ENCODE measurements at regions not wholly inside any gene's neighbourhood (a gene's known extent, or its start where the extent isn't known, plus 50 kb on each side); places are given as distances from the start of the nearest gene placed in this dataset.

- intact Hi-C loops (cut with micrococcal nuclease): no loop called here
- no peak for DNase-seq
- Mint-ChIP-seq H3K27ac (no peak overlapping the region), H3K4me3 (no peak overlapping the region), H3K27me3 (peaks cover 2% of the 10 kb centered on the region), H3K36me3 (ENCODE audit: low read depth) (no peaks in the 10 kb centered on the region), H3K4me1 (peaks cover 3% of the 10 kb centered on the region), H3K9me3 (no peaks in the 10 kb centered on the region)
Measured at GRCh38 chr4:11152684-11153083, 276.0 kb downstream of the HS3ST1 start.

GRCh38 chr4:11151500-11151899 lies 277.2 kb downstream of the HS3ST1 start:
- intact Hi-C loops (cut with micrococcal nuclease): no loop called here
- Mint-ChIP-seq H3K36me3 (ENCODE audit: low read depth) (no peaks in the 10 kb centered on the region), H3K27ac (no peak overlapping the region), H3K4me1 (peaks cover 3% of the 10 kb centered on the region), H3K27me3 (peaks cover 2% of the 10 kb centered on the region), H3K9me3 (no peaks in the 10 kb centered on the region), H3K4me3 (no peak overlapping the region)
- no peak for DNase-seq

DNA sequence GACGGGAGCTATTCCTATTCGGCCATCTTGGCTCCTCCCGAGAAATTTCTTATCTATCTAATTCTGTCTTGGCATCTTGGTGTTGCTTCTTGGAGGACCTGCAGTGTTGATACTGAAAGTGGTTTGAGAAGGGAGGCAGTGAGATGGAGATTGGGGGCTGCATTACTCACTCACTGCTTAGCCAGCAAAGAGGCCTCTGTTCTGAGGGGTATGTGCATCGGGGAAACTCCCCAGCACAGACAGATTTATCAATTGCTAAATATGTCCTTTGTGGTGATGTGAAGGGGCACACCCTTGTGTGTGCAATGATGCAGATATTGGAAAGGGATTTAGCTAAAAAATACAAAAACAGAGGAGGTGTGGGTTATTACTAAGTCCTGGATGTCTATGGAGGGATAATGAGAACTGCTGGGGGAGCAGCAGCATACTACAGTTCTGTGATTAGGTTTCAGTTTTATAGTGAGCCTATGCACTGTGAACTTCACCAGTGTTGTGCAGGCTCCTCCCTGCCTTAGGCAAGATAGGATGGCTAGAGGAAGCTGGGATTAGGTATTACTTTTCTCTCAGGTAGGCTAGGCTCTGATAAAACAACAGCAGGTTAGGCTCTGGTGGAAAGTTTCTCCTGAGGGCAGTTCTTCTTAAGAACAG lies 279.0 kb downstream of the HS3ST1 start:
- Mint-ChIP-seq H3K9me3 (no peaks in the 10 kb centered on the region), H3K27ac (no peak overlapping the region), H3K4me1 (peaks cover 3% of the 10 kb centered on the region), H3K27me3 (peaks cover 2% of the 10 kb centered on the region), H3K36me3 (ENCODE audit: low read depth) (no peaks in the 10 kb centered on the region), H3K4me3 (no peak overlapping the region)
- intact Hi-C loops (cut with micrococcal nuclease): no loop called here
- DNase-seq: no peak

- no peaks in the 10 kb centered on the region for H3K27me3 Mint-ChIP-seq
- H3K9me3 Mint-ChIP-seq: peaks cover 3% of the 10 kb centered on the region
- no peaks in the 10 kb centered on the region for H3K4me1 Mint-ChIP-seq
- intact Hi-C loops (cut with micrococcal nuclease): no loop called here
- no peak overlapping the region for H3K4me3 Mint-ChIP-seq
- no peak overlapping the region for H3K27ac Mint-ChIP-seq
- no peaks in the 10 kb centered on the region for H3K36me3 Mint-ChIP-seq (ENCODE audit: low read depth)
- no peak for DNase-seq
Measured at GRCh38 chr4:11139871-11140270, 288.8 kb downstream of the HS3ST1 start.

DNA sequence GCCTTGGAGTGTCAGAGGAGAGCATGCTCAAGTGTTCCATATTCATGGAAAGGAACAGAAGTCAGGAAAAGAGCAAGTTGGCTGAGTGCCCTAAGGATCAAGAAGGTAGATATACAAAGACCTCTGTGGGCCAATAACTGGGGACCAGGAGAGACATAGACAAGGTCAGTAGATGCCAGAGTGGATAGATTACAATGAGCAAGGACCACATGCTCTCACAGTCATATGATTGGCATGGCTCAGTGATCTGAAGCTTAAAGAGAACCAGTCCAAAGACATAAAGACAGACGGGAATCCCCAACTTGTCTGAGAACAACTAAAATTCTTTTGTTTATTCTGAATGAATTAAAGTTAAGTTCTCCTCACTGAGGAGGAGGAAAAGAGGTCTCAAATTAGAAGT lies 289.7 kb downstream of the HS3ST1 start:
- DNase-seq: no peak
- Mint-ChIP-seq H3K4me3 (no peak overlapping the region), H3K27me3 (no peaks in the 10 kb centered on the region), H3K9me3 (peaks cover 3% of the 10 kb centered on the region), H3K27ac (no peak overlapping the region), H3K4me1 (no peaks in the 10 kb centered on the region), H3K36me3 (ENCODE audit: low read depth) (no peaks in the 10 kb centered on the region)
- intact Hi-C loops (cut with micrococcal nuclease): no loop called here

DNA sequence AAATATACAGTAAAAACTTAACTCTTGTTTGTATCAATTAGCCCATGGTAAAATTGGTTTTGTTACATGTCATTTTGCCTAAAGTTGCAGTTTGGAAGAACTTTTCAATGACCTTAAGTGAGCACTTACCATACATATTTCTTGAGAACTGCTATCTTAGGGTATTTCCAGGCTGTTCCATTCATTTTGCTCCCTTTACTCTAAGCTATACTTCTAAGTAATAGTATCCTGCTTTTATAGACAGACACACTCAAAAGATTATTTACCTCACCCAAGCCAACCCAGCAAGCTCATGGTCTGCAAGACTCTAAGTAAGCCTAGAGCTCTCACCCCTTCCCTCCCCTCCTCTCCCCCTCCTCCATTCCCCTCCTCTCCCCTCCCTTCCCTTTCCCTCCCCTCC lies 294.0 kb downstream of the HS3ST1 start:
- DNase-seq: no peak
- Mint-ChIP-seq H3K9me3 (peaks cover 3% of the 10 kb centered on the region), H3K36me3 (ENCODE audit: low read depth) (no peaks in the 10 kb centered on the region), H3K4me1 (no peaks in the 10 kb centered on the region), H3K27ac (no peak overlapping the region), H3K27me3 (no peaks in the 10 kb centered on the region), H3K4me3 (no peak overlapping the region)
- intact Hi-C loops (cut with micrococcal nuclease): no loop called here

DNA sequence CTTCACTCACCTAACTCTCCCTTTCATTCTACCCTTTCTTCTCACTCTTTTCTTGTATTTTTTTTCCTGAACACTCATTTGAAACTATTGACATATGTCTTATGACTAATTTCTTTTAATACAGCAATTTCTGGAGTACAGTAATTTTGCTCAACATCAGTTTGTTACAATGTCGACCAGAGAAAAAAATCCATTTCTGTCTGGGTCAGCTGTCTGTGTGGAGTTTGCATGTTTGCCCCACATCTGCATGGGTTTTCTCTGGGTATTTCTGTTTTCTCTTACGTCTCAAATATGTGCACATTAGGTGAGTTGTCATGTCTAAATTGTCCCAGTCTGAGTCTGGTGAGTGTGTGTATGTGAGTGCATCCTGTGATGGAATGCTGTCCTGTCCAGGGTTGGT lies 294.8 kb downstream of the HS3ST1 start:
- no peaks in the 10 kb centered on the region for H3K9me3 Mint-ChIP-seq

GRCh38 chr4:11132478-11132877 lies 296.2 kb downstream of the HS3ST1 start:
- no peaks in the 10 kb centered on the region for H3K36me3 Mint-ChIP-seq (ENCODE audit: low read depth)
- DNase-seq: no peak
- H3K4me3 Mint-ChIP-seq: no peak overlapping the region
- no peaks in the 10 kb centered on the region for H3K9me3 Mint-ChIP-seq
- H3K27ac Mint-ChIP-seq: no peak overlapping the region
- no peaks in the 10 kb centered on the region for H3K27me3 Mint-ChIP-seq
- H3K4me1 Mint-ChIP-seq: no peaks in the 10 kb centered on the region
- intact Hi-C loops (cut with micrococcal nuclease): no loop called here

More for the DNA sequence above, 294.8 kb downstream of the HS3ST1 start:
- H3K36me3 Mint-ChIP-seq (ENCODE audit: low read depth): no peaks in the 10 kb centered on the region
- H3K4me1 Mint-ChIP-seq: no peaks in the 10 kb centered on the region
- H3K4me3 Mint-ChIP-seq: no peak overlapping the region
- intact Hi-C loops (cut with micrococcal nuclease): no loop called here
- no peaks in the 10 kb centered on the region for H3K27me3 Mint-ChIP-seq
- DNase-seq: no peak
- no peak overlapping the region for H3K27ac Mint-ChIP-seq

GRCh38 chr4:11131491-11131890 lies 297.2 kb downstream of the HS3ST1 start:
- intact Hi-C loops (cut with micrococcal nuclease): no loop called here
- no peak overlapping the region for H3K4me3 Mint-ChIP-seq
- no peak for DNase-seq
- no peaks in the 10 kb centered on the region for H3K27me3 Mint-ChIP-seq
- H3K4me1 Mint-ChIP-seq: no peaks in the 10 kb centered on the region
- no peaks in the 10 kb centered on the region for H3K9me3 Mint-ChIP-seq
- H3K36me3 Mint-ChIP-seq (ENCODE audit: low read depth): no peaks in the 10 kb centered on the region
- H3K27ac Mint-ChIP-seq: no peak overlapping the region

DNA sequence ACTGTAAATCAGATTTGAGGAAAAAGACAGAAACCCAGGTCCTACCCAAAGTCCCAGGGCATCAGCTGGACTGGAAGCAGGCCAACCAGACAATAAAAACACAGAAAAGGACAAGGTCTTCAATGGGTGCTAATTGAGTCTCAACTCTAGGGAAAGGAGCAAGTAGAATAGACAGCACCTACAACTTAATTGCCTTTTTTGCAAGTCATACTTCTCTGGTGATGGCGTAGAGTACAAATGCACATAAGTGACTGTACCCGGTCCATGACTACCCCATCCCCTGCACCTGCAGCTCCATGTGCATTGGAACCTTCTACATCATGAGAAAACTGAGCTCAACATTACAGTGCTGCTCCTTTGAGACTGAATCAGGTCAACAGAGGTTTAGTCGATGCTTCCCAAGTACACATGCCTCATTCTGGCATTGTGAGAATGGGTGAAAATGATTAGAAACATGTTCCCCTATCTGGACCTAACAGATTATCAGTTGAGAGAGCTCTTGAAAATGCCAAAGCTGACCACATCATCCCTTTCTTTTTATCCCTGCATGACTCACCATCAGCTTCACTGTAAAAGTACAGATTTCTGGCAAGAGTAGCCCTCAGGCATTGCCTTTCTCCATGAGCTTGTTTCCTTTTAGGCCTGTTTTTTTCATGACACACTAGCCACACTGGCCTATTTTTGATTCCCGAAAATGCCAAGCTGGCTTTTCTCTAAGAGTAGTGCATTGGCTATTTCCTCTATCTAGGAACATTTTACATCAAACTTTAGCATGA lies 298.3 kb downstream of the HS3ST1 start:
- Mint-ChIP-seq H3K9me3 (no peaks in the 10 kb centered on the region), H3K36me3 (ENCODE audit: low read depth) (no peaks in the 10 kb centered on the region), H3K4me1 (no peaks in the 10 kb centered on the region), H3K4me3 (no peak overlapping the region), H3K27me3 (no peaks in the 10 kb centered on the region), H3K27ac (no peak overlapping the region)
- intact Hi-C loops (cut with micrococcal nuclease): no loop called here
- no peak for DNase-seq

GRCh38 chr4:11120435-11120834 lies 308.3 kb downstream of the HS3ST1 start:
- intact Hi-C loops (cut with micrococcal nuclease): no loop called here
- Mint-ChIP-seq H3K4me1 (no peaks in the 10 kb centered on the region), H3K27ac (no peak overlapping the region), H3K36me3 (ENCODE audit: low read depth) (no peaks in the 10 kb centered on the region), H3K4me3 (no peak overlapping the region), H3K27me3 (no peaks in the 10 kb centered on the region), H3K9me3 (peaks cover 3% of the 10 kb centered on the region)
- DNase-seq: no peak

DNA sequence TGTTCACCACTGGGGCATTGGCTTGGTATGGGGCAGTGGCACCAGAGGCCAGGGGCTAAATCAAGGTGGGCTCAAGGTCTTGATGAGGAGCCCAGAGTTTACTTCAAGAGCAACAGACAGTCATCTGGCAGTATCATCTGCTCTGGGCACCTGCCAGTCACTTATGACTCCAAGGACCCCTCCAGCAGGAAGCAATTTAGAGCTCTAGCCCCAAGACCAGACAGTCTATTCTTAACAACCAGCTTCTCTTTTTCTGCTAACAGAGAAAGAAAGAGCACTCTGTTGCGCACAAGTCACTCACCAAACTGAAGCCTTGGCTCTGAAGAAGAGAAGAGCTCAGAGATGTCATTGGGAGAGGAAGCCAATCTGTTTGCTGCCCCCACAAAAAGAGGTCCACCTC lies 309.2 kb downstream of the HS3ST1 start:
- Mint-ChIP-seq H3K9me3 (peaks cover 2% of the 10 kb centered on the region), H3K4me3 (no peak overlapping the region), H3K4me1 (no peaks in the 10 kb centered on the region), H3K27ac (no peak overlapping the region), H3K27me3 (no peaks in the 10 kb centered on the region), H3K36me3 (ENCODE audit: low read depth) (no peaks in the 10 kb centered on the region)
- no peak for DNase-seq
- intact Hi-C loops (cut with micrococcal nuclease): no loop called here

- intact Hi-C loops (cut with micrococcal nuclease): no loop called here
- DNase-seq: no peak
- Mint-ChIP-seq H3K27me3 (no peaks in the 10 kb centered on the region), H3K36me3 (ENCODE audit: low read depth) (no peaks in the 10 kb centered on the region), H3K4me3 (no peak overlapping the region), H3K4me1 (no peaks in the 10 kb centered on the region), H3K9me3 (no peaks in the 10 kb centered on the region), H3K27ac (no peak overlapping the region)
Measured at GRCh38 chr4:11118513-11118912, 310.2 kb downstream of the HS3ST1 start.

DNA sequence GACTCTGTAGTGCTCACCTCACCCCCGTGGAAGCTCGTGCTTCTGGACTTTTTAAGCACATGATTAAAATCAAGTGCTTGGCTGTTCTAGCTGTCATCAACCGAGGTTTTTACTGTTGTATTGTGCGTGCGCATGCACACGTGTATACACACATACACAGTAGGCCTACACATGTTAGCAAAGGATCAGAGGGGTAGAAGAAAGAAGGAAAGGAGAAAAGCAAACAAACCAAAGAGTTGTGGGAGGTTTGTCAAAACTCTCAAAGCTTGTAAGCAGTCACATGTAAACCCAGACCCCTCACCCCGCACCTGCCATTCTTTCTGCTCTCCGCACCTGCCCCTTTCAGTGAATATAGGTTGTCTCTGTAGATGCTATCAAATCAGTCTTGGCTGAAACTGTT lies 311.8 kb downstream of the HS3ST1 start:
- H3K4me3 Mint-ChIP-seq: no peak overlapping the region
- no peaks in the 10 kb centered on the region for H3K4me1 Mint-ChIP-seq
- intact Hi-C loops (cut with micrococcal nuclease): no loop called here
- H3K27ac Mint-ChIP-seq: no peak overlapping the region
- H3K36me3 Mint-ChIP-seq (ENCODE audit: low read depth): no peaks in the 10 kb centered on the region
- H3K9me3 Mint-ChIP-seq: no peaks in the 10 kb centered on the region
- no peaks in the 10 kb centered on the region for H3K27me3 Mint-ChIP-seq
- no peak for DNase-seq

DNA sequence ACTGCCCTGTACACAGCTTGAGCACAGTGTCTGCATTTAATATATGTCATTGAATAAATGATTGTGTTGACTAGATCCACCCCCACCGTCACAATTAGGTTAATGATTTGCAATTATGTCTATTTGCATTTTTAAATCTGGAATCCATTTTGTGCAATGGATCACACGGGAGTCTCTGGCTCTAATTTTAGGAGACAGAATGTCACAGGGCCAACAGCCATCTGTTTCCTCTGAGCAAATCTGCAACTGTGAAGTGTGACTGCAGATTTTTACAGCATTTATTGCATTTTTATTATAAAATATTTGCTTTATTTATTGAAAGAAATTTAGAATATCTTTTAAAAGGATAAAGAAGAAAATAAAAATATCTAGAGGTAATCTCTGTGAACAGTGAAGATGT lies 316.8 kb downstream of the HS3ST1 start:
- H3K4me1 Mint-ChIP-seq: no peaks in the 10 kb centered on the region
- H3K36me3 Mint-ChIP-seq (ENCODE audit: low read depth): no peaks in the 10 kb centered on the region
- H3K9me3 Mint-ChIP-seq: peaks cover 7% of the 10 kb centered on the region
- H3K27ac Mint-ChIP-seq: no peak overlapping the region
- intact Hi-C loops (cut with micrococcal nuclease): no loop called here
- H3K27me3 Mint-ChIP-seq: no peaks in the 10 kb centered on the region
- H3K4me3 Mint-ChIP-seq: no peak overlapping the region
- no peak for DNase-seq

Data from activated CD4-positive, alpha-beta T cell treated with anti-CD3 and anti-CD28 coated beads, Interleukin-2, amount 10 ng/mL, durations not matched to agents 24 days and 14 days (primary cell).